Activated effector memory CD4-positive, alpha-beta T cell treated with anti-CD3 and anti-CD28 coated beads, Interleukin-2, amount 50 U/mL, for 16 hours (primary cell): ENCODE measurements at regions not wholly inside any gene's neighbourhood (a gene's known extent, or its start where the extent isn't known, plus 50 kb on each side); places are given as distances from the start of the nearest gene placed in this dataset.

ENCODE experiments used
- DNase-seq: peaks from one replicate; pipeline ENCODE4 v3.0.0-alpha.2; 2020

- DNase-seq: no peak
Observed at GRCh38 chr2:64345998-64346397, 108.0 kb upstream of the LGALSL start.

DNA sequence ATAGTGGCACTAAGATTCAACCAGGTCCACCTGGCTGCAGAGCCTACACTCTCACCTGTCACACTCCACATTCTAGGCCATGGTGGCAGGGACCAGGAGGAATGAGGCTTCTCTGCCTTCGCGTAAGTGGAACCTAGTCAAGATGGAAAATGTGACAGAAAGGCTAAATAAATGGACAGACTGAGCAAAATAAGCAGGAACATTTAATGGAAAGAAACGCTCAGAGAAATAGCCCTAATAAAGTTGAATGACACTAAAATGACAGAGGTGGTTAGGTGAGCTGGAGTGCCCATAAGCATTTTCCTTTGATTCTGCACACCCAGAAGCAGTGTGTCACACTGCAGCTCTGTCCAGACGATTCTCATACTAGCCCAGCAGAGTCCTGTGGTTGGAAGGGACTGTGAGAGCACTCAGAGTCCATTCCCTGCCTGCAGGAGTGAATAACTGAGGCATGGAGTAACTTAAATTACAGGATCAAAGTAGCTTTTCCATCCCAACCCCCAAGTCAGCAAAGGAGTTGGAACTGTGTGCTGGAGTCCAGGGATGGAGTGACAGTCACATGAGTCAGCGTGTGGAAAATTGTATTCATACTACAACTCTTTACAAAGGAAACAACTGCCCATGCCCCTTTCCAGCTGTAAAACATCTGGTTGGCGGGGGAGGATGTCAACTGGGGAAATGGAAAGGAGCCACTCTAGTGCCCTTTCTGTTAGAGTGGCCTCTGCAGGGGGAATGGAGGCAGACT lies 105.4 kb upstream of the LGALSL start:
- DNase-seq: no peak

GRCh38 chr2:64349131-64349530 lies 104.8 kb upstream of the LGALSL start:
- DNase-seq: peak; percentile 19

- DNase-seq: peak; percentile 38
Observed at GRCh38 chr2:64350996-64351395, 103.0 kb upstream of the LGALSL start.

GRCh38 chr2:64352292-64352691 lies 101.7 kb upstream of the LGALSL start:
- DNase-seq: no peak

- DNase-seq: no peak
Observed at GRCh38 chr2:64354857-64355680, 98.9 kb upstream of the LGALSL start.

DNA sequence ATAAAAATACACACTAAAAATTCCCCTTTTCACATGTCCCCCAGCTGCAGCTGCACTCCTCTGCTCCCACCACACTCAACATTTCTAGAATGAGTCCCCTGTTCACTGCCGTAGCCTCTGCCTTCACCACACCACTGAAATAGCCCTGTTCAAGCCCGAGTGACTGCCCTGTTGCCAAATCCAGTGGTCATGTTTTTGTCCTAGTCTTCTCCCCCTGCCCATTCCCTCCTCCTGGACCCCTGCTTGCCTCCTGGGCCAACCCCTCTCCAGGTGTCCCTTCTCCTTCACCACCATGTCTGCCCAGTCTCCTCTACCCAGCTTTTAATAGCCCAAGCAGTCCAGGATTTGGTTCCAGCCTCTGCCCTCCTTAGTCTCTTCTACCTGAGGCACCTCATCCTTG lies 97.1 kb upstream of the LGALSL start:
- DNase-seq: no peak

GRCh38 chr2:64359171-64359891 lies 94.6 kb upstream of the LGALSL start:
- no peak for DNase-seq

DNA sequence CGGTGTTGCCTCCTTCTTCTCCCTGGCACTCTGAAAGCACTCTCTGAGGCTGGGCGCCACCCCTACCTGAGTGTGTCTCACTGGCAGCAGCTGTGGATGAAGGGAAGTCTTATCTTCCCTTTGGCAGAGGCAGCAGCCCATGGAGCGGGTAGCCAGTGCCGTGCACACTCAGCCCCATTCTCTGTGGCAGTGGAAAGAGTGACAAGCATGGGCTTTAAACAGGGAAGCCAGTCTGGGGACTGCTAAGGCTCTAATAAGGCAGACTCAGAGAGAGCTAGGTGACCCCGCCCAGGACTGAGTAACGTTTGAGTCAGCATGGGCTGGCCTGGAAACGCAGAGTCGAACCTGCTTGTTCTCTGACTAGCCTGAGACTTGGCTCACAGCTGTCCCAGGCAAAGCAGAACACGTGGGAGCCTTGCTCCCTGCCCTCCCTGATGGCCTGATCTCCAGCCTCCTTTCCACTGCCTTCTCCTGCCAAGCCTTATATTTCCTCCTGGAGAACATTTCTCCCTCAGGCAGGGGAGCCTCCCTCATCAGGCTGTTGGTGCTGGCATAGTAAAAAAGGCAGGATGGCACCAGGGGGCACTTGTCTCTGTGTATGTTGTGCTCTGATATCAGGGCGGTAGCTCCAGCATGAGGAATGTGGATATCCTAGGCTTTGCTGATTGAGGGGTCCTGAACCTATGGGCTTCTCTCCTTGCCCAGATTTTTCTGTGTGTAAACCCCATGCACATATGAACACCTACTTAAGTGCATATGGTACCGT lies 93.9 kb upstream of the LGALSL start:
- peak; percentile 81 for DNase-seq

- DNase-seq: no peak
Observed at GRCh38 chr2:64361151-64361938, 92.6 kb upstream of the LGALSL start.

DNA sequence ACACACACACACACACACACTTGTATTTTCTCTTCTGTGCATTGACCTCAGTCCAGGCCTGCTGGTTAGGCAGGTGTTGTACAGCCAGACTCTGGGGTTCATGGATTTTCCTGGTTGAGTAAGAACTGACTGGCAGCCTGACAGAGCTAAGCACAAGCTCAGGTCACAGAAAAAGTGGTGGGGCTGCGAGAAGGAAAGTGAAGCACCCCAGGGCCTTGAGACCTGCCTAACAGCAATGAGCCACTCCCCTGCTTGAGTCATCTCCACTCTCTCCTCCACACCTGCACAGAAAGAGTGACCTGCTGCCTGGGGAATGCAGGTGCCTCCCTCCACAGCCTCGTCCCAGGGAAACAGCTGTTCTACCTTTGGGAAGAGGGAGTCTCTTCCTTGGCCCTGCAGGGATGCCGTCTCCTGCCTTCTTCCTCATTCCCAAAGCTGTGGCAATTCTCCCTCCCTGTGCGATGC lies 91.4 kb upstream of the LGALSL start:
- no peak for DNase-seq

GRCh38 chr2:64363140-64363539 lies 90.8 kb upstream of the LGALSL start:
- no peak for DNase-seq

DNA sequence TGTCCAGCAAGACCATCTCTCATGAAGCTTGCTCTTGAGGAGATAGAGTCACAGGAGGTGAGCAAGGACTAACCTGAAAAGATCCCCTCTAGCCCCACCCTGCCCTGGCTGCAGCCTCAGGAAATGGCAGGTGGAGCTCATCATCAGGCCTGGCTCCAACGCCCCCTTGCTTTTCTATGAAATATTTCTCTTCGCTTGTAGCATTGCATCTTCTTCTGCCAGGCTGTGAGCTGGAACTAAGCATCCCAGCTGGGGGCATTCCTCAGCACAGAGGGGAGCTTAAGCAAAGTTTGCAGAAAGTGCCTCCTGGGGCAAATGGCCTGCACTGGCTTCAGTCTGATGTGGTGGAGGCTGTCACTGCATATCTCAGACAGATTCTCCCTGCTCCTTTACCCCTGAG lies 90.1 kb upstream of the LGALSL start:
- no peak for DNase-seq

GRCh38 chr2:64367444-64368232 lies 86.3 kb upstream of the LGALSL start:
- DNase-seq: no peak

- DNase-seq: no peak
Observed at GRCh38 chr2:64369706-64370105, 84.3 kb upstream of the LGALSL start.

DNA sequence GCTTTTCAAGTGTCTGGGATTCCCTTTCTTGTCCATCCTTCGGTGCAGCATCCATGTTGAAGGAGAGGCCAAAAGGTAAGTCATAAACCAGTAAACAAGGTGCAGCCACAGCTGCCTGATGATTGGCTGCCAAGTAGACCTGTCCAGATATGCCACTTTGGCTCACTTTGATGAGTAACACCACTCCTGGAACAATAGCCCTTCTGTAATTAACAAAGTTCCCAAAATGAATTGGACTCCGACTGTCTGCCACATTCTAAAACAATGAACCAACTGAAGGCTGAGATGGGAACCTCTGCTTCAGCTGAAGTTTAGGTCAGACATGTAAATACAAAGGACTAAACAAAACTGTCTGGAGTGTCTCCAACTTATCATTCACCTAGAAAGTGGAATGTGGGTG lies 82.2 kb upstream of the LGALSL start:
- no peak for DNase-seq

DNA sequence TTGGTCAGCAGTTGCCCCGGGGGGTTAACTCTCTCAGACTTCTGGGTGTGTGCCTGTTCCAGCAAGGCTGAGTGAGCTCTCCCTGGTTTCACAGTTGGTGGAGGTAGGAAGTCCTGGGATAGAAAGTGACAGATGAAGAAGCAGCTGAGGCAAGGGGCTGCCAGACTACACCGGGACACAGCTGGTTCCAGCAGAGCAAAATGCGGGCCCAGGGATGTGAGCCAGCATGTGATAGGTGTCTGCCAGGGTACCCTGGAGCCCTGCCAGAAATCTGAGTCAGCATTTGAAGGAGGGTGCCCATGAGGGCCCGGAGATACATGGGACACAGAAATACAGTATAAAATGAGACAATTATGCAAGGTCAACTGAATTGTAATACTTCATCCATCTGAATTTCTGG lies 79.3 kb upstream of the LGALSL start:
- no peak for DNase-seq

DNA sequence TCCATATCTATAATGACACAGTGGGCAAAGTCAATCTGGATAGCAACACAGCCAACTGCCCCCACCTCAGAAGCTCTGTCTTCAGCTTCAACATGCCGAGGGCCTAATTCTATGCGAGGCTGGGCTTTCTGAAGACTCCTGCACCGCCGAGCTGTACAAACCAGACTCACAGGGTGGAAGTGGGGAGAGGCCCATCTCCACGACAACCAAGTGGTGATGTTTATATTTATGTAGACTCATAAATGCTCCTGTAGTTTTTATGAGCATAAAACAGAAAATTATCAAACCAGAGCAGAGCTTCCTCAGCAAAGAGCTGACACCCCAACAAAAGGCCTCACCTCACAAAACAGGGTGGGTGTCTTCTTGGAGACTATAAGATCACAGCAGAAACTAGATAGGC lies 77.0 kb upstream of the LGALSL start:
- DNase-seq: no peak

DNA sequence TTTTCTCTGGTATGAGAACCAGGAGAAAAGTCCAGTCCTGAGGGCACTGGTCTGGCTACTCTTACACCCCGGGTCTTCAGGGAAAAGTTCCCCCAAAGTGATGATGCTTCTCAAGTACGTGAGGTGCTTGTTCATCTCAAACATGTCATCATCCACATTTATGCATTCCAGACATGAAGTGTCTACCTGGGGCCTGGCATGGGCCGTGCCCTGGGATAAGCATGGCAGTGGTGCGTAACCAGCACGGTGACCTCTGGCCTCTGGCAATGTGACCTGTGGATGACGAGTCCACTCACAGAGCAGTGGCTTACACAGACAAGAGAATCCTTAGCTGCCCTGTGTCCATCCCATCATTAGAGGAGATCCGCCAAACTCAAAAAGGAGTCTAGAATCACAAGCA lies 74.8 kb upstream of the LGALSL start:
- DNase-seq: no peak

DNA sequence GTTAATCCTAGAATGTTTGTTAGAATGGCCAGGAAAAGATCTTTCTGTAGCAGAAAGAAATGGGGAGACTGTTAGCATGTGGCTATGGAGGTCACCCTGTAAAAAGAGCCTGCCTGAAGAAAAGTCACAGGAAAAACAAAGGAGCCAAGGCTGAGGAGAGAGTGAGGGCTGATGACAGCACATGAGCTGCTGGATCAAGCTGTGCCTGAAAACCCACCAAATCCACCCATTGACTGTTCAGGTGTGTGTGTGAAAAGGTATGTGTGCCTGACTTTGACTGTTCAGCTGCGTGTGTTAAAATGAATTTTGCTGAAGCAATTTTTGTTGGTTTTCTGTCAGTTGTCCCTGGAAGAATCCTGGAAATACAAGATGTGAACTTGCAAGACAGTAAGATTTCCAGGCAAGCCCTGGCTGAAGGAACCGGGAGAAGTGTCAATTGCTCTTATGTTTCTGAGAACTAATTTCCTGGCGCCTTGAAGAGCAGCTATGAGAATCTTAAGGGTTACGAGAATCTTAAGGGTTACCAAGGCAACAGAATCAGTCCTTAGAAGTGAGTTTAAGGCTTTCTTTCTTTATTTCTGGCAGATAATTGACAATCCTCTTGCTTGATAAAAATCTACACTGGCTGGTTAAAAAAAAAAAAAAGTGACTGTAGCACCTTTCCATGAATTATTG lies 73.0 kb upstream of the LGALSL start:
- no peak for DNase-seq
